BE2C (cell line): ENCODE measurements at regions not wholly inside any gene's neighbourhood (a gene's known extent, or its start where the extent isn't known, plus 50 kb on each side); places are given as distances from the start of the nearest gene placed in this dataset.

Experiments
- DNase-seq: peaks from one replicate; pipeline ENCODE4 v3.0.0-alpha.2; 2020
- H3K27me3 ChIP-seq: fragments of 250-450 bp; sonication (Bioruptor Pico); 2 replicates; pipeline ENCODE4 v1.5.1; 2020; ENCODE audit warnings: mild to moderate bottlenecking
- H3K36me3 ChIP-seq: fragments of 250-450 bp; sonication (Bioruptor Pico); 2 replicates; pipeline ENCODE4 v1.5.1; 2020; ENCODE audit warnings: mild to moderate bottlenecking
- H3K4me1 ChIP-seq: fragments of 250-450 bp; sonication (Bioruptor Pico); 2 replicates; pipeline ENCODE4 v1.5.1; 2020
- H3K4me3 ChIP-seq: 2 replicates; pipeline ENCODE4 v1.5.1; 2011; ENCODE audit warnings: low read depth, low read length
- H3K9me3 ChIP-seq: fragments of 250-450 bp; sonication (Bioruptor Pico); 2 replicates; pipeline ENCODE4 v1.5.1; 2020
- TF ChIP-seq, protein P1 (sequence below): IDR thresholded peaks from 2 replicates; pipeline ENCODE4 v1.5.1; 2012; ENCODE audit warnings: mild to moderate bottlenecking, low read depth, low read length

DNA sequence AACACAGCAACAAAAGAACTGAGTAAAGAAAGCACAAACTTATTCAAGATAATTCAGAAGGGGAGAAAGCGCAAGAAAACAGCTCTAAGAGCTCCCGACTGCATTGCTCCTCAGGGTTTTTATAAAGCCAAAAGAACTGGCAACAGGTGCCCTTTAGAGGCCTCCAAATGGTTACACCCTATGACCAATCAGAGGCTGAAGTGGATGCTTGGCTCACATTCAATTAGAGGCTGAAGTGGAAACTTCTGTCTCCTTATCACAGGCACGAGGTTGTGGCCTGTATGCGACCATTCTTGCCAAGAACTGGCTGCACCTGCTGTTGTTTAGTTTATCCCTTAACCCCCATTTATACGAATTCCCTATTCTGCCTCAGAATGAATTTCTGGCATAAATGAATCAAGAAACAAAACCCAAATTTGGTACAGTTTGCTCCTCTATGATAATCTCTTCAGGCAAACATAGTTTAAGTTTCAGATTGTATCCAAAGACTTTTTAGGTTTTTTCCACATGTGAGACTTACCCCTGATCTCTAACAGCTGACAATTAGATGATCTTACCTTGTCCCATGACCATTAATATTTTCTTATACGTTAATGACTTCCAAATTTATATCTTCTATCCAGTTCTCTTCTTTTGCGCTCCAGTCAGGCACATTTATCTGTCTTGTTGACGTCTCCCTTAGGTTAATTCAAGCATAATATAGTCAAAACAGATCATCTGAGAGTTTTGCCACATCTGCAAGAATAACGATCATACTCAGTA, 504.8 kb downstream of the NXPH1 start:
- H3K36me3 ChIP-seq: no peaks in the 10 kb centered on the region
- H3K9me3 ChIP-seq: no peaks in the 10 kb centered on the region
- no peaks in the 10 kb centered on the region for H3K27me3 ChIP-seq
- peak; percentile 13 for DNase-seq
- H3K4me1 ChIP-seq: no peaks in the 10 kb centered on the region; the same call in 1 of the 2 replicates
- TF ChIP-seq, protein P1, sequence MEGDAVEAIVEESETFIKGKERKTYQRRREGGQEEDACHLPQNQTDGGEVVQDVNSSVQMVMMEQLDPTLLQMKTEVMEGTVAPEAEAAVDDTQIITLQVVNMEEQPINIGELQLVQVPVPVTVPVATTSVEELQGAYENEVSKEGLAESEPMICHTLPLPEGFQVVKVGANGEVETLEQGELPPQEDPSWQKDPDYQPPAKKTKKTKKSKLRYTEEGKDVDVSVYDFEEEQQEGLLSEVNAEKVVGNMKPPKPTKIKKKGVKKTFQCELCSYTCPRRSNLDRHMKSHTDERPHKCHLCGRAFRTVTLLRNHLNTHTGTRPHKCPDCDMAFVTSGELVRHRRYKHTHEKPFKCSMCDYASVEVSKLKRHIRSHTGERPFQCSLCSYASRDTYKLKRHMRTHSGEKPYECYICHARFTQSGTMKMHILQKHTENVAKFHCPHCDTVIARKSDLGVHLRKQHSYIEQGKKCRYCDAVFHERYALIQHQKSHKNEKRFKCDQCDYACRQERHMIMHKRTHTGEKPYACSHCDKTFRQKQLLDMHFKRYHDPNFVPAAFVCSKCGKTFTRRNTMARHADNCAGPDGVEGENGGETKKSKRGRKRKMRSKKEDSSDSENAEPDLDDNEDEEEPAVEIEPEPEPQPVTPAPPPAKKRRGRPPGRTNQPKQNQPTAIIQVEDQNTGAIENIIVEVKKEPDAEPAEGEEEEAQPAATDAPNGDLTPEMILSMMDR: no peak
- H3K4me3 ChIP-seq: no peak overlapping the region

DNA sequence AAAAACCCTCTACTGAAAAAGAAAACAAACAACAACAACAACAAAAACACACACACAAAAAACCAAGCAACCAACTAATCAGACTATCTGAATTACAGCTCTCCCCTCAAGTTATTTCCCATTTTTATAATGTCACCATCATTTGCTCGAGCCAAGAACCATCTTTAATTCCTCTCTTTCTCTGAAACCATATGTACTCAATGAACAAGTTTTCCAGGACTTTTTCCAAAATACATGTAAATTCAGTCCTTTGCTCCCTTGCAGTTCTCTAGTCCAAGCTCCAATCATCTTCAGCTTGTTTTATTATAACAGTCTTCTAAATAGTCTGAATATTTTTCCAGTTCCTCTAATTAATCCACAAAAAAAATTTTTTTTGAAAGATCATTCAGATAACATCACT, 506.0 kb downstream of the NXPH1 start:
- Histone ChIP-seq H3K4me1 (no peaks in the 10 kb centered on the region; the same call in 1 of the 2 replicates), H3K36me3 (no peaks in the 10 kb centered on the region), H3K27me3 (no peaks in the 10 kb centered on the region), H3K4me3 (no peak overlapping the region), H3K9me3 (no peaks in the 10 kb centered on the region)
- TF ChIP-seq, protein P1: no peak
- DNase-seq: no peak

DNA sequence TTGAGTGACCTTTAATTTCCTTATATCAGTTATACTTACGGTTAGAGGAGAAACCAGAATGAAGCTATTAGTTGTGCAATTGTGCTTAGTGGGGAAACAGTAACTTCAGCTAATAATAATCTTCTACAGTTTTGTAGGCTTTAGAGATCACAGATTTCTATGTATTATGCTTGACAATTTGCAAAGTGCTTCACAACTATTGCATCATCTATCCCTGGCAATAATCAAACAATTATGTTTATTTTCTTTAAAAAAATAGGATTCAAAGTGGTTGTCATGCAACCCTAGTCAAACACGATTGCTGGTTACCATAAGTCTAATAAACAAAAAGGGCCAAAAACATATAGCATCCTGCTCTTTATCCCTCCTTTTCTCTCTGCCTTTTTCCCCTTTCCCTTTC, 530.3 kb downstream of the NXPH1 start:
- Histone ChIP-seq H3K36me3 (no peaks in the 10 kb centered on the region), H3K9me3 (no peaks in the 10 kb centered on the region), H3K27me3 (no peaks in the 10 kb centered on the region), H3K4me1 (no peaks in the 10 kb centered on the region), H3K4me3 (no peak overlapping the region)
- TF ChIP-seq, protein P1: no peak
- DNase-seq: no peak

DNA sequence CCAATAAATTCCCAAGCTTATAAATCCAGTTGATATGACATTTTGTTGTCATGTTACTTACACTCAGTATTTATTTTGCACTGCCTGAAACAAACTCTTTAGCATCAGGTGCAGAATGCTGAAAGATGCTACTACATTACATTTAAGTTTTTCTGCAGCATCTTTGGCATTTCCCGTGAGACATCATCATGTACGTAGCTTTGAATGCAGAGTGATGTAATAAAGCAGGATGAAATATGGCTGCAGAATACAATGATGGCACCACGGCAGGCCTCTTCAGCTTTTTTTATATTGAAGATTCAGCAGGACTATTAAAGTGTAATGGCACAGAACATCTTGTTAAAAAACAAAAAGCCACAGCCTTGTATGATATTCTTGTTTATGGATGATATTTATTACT, 531.8 kb downstream of the NXPH1 start:
- TF ChIP-seq, protein P1: no peak
- no peak for DNase-seq
- Histone ChIP-seq H3K27me3 (no peaks in the 10 kb centered on the region), H3K36me3 (no peaks in the 10 kb centered on the region), H3K4me3 (no peak overlapping the region), H3K9me3 (no peaks in the 10 kb centered on the region), H3K4me1 (no peaks in the 10 kb centered on the region)

DNA sequence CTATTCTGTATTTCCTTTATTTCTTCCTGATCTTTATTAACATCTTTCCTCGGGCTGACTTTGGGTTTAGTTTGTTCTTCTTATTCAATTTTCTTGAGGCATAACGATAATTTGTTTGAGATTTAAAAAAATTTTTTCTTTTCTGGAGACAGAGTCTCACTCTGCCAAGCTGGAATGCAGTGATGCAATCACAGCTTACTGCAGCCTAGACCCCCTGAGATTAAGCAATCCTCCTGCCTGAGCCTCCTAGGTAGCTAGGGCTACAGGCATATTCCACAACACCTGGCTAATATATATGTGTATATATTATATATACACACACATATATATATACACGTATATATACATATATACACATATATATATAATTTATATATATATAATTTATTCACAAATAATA, 540.2 kb downstream of the NXPH1 start:
- TF ChIP-seq, protein P1: no peak
- Histone ChIP-seq H3K9me3 (no peaks in the 10 kb centered on the region), H3K4me1 (no peaks in the 10 kb centered on the region), H3K36me3 (no peaks in the 10 kb centered on the region), H3K4me3 (no peak overlapping the region), H3K27me3 (no peaks in the 10 kb centered on the region)
- no peak for DNase-seq

DNA sequence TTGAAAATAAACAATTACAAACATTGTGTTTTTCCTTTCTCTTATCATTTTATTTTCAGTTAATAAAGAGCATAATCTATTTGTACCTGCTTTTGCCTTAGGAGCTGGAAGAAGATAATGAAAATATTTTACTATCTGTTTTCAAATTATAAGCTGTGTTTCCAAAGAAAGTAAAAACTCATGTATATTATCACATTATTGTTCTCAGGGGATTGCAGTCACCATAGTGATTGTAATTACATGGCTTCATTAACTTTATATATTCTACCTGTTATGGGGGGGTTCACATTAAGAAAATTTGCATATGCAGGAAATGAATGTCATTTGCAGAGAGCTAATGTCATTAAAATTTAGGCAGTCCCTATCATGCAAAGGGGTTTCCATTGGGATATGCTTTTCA, 542.3 kb downstream of the NXPH1 start:
- Histone ChIP-seq H3K4me1 (no peaks in the 10 kb centered on the region), H3K36me3 (no peaks in the 10 kb centered on the region), H3K27me3 (no peaks in the 10 kb centered on the region), H3K4me3 (no peak overlapping the region), H3K9me3 (no peaks in the 10 kb centered on the region)
- no peak for DNase-seq
- TF ChIP-seq, protein P1: no peak
